Loucy (cell line): ENCODE measurements at regions not wholly inside any gene's neighbourhood (a gene's known extent, or its start where the extent isn't known, plus 50 kb on each side); places are given as distances from the start of the nearest gene placed in this dataset.

ENCODE experiments used
- CTCF ChIP-seq: fragments of 200-600 bp; sonication (generic); conservative IDR thresholded peaks from 2 replicates; pipeline ENCODE4 v1.5.1; 2014; ENCODE audit warnings: mild to moderate bottlenecking, antibody characterized with exemption, low read length
- EZH2phosphoT487 ChIP-seq: fragments of 200-600 bp; IDR thresholded peaks from 2 replicates; pipeline ENCODE4 v1.6.1; 2018; ENCODE audit warnings: antibody characterized with exemption, mild to moderate bottlenecking, moderate library complexity, borderline replicate concordance

- TF ChIP-seq CTCF (no peak), EZH2phosphoT487 (no peak)
Measured at GRCh38 chr2:23073056-23073455, 311.9 kb upstream of the KLHL29 start.
